Astrocyte (in vitro differentiated cells and primary cell): ENCODE measurements at regions not wholly inside any gene's neighbourhood (a gene's known extent, or its start where the extent isn't known, plus 50 kb on each side); places are given as distances from the start of the nearest gene placed in this dataset.

Experiments used
- DNase-seq: peaks from one replicate; pipeline ENCODE4 v3.0.0-alpha.2; 2010; ENCODE audit warnings: low read depth
- FAIRE-seq: peaks from 2 replicates; lab custom pipeline; 2011; peaks lifted over from hg19 to GRCh38; lab: Jason Lieb, UNC
- H2AFZ ChIP-seq: 2 replicates; pipeline ENCODE4 v1.6.0; 2012; ENCODE audit warnings: low read depth, low read length, inconsistent platforms
- H3K27ac ChIP-seq: 2 replicates; pipeline ENCODE4 v1.5.1; 2011; ENCODE audit warnings: low read depth, low read length, inconsistent platforms
- H3K27me3 ChIP-seq: 2 replicates; pipeline ENCODE4 v1.6.0; 2011; ENCODE audit warnings: low read length, inconsistent platforms; ENCODE audit not compliant: insufficient read depth
- H3K36me3 ChIP-seq: 2 replicates; pipeline ENCODE4 v1.5.1; 2011; ENCODE audit warnings: low read length, inconsistent platforms; ENCODE audit not compliant: insufficient read depth
- H3K4me1 ChIP-seq: 2 replicates; pipeline ENCODE4 v1.5.1; 2011; ENCODE audit warnings: low read length, inconsistent platforms; ENCODE audit not compliant: insufficient read depth
- H3K4me2 ChIP-seq: 2 replicates; pipeline ENCODE4 v1.6.0; 2012; ENCODE audit warnings: low read length, inconsistent platforms
- H3K4me3 ChIP-seq: 2 replicates; pipeline ENCODE4 v1.5.1; 2011; ENCODE audit warnings: low read depth, mild to moderate bottlenecking, low read length, inconsistent platforms; ENCODE audit not compliant: insufficient read depth
- H3K79me2 ChIP-seq: 2 replicates; pipeline ENCODE4 v1.6.0; 2012; ENCODE audit warnings: mild to moderate bottlenecking, low read length, inconsistent platforms; ENCODE audit not compliant: insufficient read depth
- H3K9ac ChIP-seq: 2 replicates; pipeline ENCODE4 v1.6.0; 2012; ENCODE audit warnings: mild to moderate bottlenecking, low read length, inconsistent platforms
- H3K9me3 ChIP-seq: 2 replicates; pipeline ENCODE4 v1.5.1; 2012; ENCODE audit warnings: low read depth, mild to moderate bottlenecking, low read length, inconsistent platforms; ENCODE audit not compliant: insufficient read depth
- H4K20me1 ChIP-seq: 2 replicates; pipeline ENCODE4 v1.6.0; 2012; ENCODE audit warnings: low read length, inconsistent platforms; ENCODE audit not compliant: insufficient read depth
- H3K27ac Mint-ChIP-seq: one replicate; pipeline ENCODE4 v1.8.0; 2021; ENCODE audit warnings: mild to moderate bottlenecking, mixed read lengths; ENCODE audit not compliant: unreplicated experiment
- H3K27me3 Mint-ChIP-seq: one replicate; pipeline ENCODE4 v1.8.0; 2021; ENCODE audit warnings: low read depth, mixed read lengths; ENCODE audit not compliant: unreplicated experiment
- H3K36me3 Mint-ChIP-seq: one replicate; pipeline ENCODE4 v1.8.0; 2021; ENCODE audit warnings: low read depth, mixed read lengths; ENCODE audit not compliant: unreplicated experiment
- H3K4me1 Mint-ChIP-seq: one replicate; pipeline ENCODE4 v1.8.0; 2021; ENCODE audit warnings: low read depth, mixed read lengths; ENCODE audit not compliant: unreplicated experiment
- H3K4me3 Mint-ChIP-seq: one replicate; pipeline ENCODE4 v1.8.0; 2021; ENCODE audit warnings: mild to moderate bottlenecking, moderate library complexity, mixed read lengths; ENCODE audit not compliant: unreplicated experiment
- H3K9me3 Mint-ChIP-seq: one replicate; pipeline ENCODE4 v1.8.0; 2021; ENCODE audit warnings: mild to moderate bottlenecking, mixed read lengths; ENCODE audit not compliant: unreplicated experiment
- EZH2 ChIP-seq: IDR thresholded peaks from 2 replicates; pipeline ENCODE4 v1.6.1; 2012; ENCODE audit warnings: mild to moderate bottlenecking, low read length, inconsistent platforms; ENCODE audit not compliant: insufficient read depth
- TF ChIP-seq, protein P1 (sequence below): IDR thresholded peaks from 2 replicates; pipeline ENCODE4 v1.5.1; 2011; ENCODE audit warnings: low read depth, mild to moderate bottlenecking, inconsistent platforms, low read length, moderate library complexity; ENCODE audit not compliant: insufficient read depth

DNA sequence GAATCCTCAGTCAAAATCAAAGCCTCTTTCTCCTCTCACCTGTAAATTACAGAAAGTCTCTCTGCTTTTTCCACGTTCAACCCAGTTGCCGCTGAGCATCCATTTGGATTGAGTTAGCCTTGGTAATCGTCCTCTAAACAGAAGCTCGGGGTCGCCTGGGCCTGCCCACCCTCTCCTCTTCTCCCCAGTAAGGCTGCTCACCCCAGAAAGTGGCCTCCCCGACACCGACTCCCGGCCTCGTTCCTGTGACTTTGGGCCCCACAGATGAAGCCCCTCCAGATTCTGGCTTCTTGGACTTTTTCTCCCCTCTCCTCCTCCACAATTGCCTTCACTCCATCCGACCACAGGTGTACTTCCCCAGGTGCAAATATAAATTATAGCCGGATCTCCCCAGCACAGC lies 1500.0 kb downstream of the BRD1 start:
- no peak overlapping the region for H3K4me2 ChIP-seq
- H3K9ac ChIP-seq = no peak overlapping the region
- no peaks in the 10 kb centered on the region for H3K4me1 Mint-ChIP-seq
- no peak overlapping the region for H3K27ac Mint-ChIP-seq
- TF ChIP-seq, protein P1, sequence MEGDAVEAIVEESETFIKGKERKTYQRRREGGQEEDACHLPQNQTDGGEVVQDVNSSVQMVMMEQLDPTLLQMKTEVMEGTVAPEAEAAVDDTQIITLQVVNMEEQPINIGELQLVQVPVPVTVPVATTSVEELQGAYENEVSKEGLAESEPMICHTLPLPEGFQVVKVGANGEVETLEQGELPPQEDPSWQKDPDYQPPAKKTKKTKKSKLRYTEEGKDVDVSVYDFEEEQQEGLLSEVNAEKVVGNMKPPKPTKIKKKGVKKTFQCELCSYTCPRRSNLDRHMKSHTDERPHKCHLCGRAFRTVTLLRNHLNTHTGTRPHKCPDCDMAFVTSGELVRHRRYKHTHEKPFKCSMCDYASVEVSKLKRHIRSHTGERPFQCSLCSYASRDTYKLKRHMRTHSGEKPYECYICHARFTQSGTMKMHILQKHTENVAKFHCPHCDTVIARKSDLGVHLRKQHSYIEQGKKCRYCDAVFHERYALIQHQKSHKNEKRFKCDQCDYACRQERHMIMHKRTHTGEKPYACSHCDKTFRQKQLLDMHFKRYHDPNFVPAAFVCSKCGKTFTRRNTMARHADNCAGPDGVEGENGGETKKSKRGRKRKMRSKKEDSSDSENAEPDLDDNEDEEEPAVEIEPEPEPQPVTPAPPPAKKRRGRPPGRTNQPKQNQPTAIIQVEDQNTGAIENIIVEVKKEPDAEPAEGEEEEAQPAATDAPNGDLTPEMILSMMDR = no peak
- TF ChIP-seq EZH2 = no peak
- H4K20me1 ChIP-seq = no peaks in the 10 kb centered on the region
- H3K9me3 Mint-ChIP-seq = peaks cover 4% of the 10 kb centered on the region
- H3K4me3 ChIP-seq = no peak overlapping the region
- no peak overlapping the region for H3K4me3 Mint-ChIP-seq
- peaks cover 15% of the 10 kb centered on the region for H3K9me3 ChIP-seq
- H3K36me3 Mint-ChIP-seq = no peaks in the 10 kb centered on the region
- H3K79me2 ChIP-seq = no peaks in the 10 kb centered on the region
- no peaks in the 10 kb centered on the region for H3K27me3 ChIP-seq
- no peak overlapping the region for H3K27ac ChIP-seq
- H3K4me1 ChIP-seq = no peaks in the 10 kb centered on the region
- H3K27me3 Mint-ChIP-seq = peaks cover 5% of the 10 kb centered on the region
- no peak for DNase-seq
- H3K36me3 ChIP-seq = no peaks in the 10 kb centered on the region
- no peak for FAIRE-seq
- no peak overlapping the region for H2AFZ ChIP-seq

GRCh38 chr22:48323746-48324145 lies 1503.9 kb downstream of the BRD1 start:
- FAIRE-seq = no peak
- peaks cover 4% of the 10 kb centered on the region for H3K9me3 ChIP-seq
- peaks cover 26% of the 10 kb centered on the region for H3K27me3 Mint-ChIP-seq

GRCh38 chr22:48322907-48323306 lies 1504.8 kb downstream of the BRD1 start:
- Histone ChIP-seq H4K20me1 (no peaks in the 10 kb centered on the region), H3K4me2 (no peak overlapping the region), H2AFZ (no peak overlapping the region), H3K4me3 (no peak overlapping the region), H3K36me3 (no peaks in the 10 kb centered on the region), H3K9me3 (peaks cover 3% of the 10 kb centered on the region), H3K27me3 (no peaks in the 10 kb centered on the region), H3K27ac (no peak overlapping the region), H3K79me2 (no peaks in the 10 kb centered on the region), H3K4me1 (no peaks in the 10 kb centered on the region), H3K9ac (no peak overlapping the region)
- Mint-ChIP-seq H3K9me3 (peaks cover 2% of the 10 kb centered on the region), H3K27me3 (peaks cover 32% of the 10 kb centered on the region), H3K4me1 (no peaks in the 10 kb centered on the region), H3K27ac (no peak overlapping the region), H3K4me3 (no peak overlapping the region), H3K36me3 (no peaks in the 10 kb centered on the region)
- TF ChIP-seq, protein P1 = no peak
- no peak for TF ChIP-seq EZH2
- DNase-seq (no peak), FAIRE-seq (no peak)

More at GRCh38 chr22:48323746-48324145, 1503.9 kb downstream of the BRD1 start:
- H3K27me3 ChIP-seq = no peaks in the 10 kb centered on the region
- no peak overlapping the region for H3K27ac ChIP-seq
- no peak overlapping the region for H3K27ac Mint-ChIP-seq
- peaks cover 2% of the 10 kb centered on the region for H3K9me3 Mint-ChIP-seq
- no peaks in the 10 kb centered on the region for H3K36me3 ChIP-seq
- TF ChIP-seq, protein P1 = no peak
- TF ChIP-seq EZH2 = no peak
- H4K20me1 ChIP-seq = no peaks in the 10 kb centered on the region
- no peak overlapping the region for H3K9ac ChIP-seq
- no peak overlapping the region for H3K4me2 ChIP-seq
- no peak for DNase-seq
- no peak overlapping the region for H3K4me3 Mint-ChIP-seq
- no peaks in the 10 kb centered on the region for H3K4me1 ChIP-seq
- H3K4me1 Mint-ChIP-seq = no peaks in the 10 kb centered on the region
- H3K36me3 Mint-ChIP-seq = no peaks in the 10 kb centered on the region
- H2AFZ ChIP-seq = no peak overlapping the region
- no peak overlapping the region for H3K4me3 ChIP-seq
- no peaks in the 10 kb centered on the region for H3K79me2 ChIP-seq
